Spinal cord (tissue), 9 donors: ENCODE measurements at regions not wholly inside any gene's neighbourhood (a gene's known extent, or its start where the extent isn't known, plus 50 kb on each side); places are given as distances from the start of the nearest gene placed in this dataset.

Source experiments
- DNase-seq, 6 donors: peaks; one replicate each; pipeline versions ENCODE4 v3.0.0 to v3.0.0-alpha.2; 2013 to 2015; ENCODE audit warnings: low spot score in 6 of 6, low read depth in 4 of 6
- H3K27ac ChIP-seq: one replicate; pipeline ENCODE4 v1.5.1; 2013; ENCODE audit warnings: low read depth, low read length, control low read depth
- H3K27me3 ChIP-seq: one replicate; pipeline ENCODE4 v1.6.1; 2013; ENCODE audit warnings: low read length; ENCODE audit not compliant: control insufficient read depth, insufficient read depth
- H3K36me3 ChIP-seq: one replicate; pipeline ENCODE4 v1.6.1; 2013; ENCODE audit warnings: low read length; ENCODE audit not compliant: control insufficient read depth, insufficient read depth
- H3K4me1 ChIP-seq: one replicate; pipeline ENCODE4 v1.6.1; 2013; ENCODE audit warnings: low read length; ENCODE audit not compliant: control insufficient read depth, insufficient read depth
- H3K4me3 ChIP-seq: one replicate; pipeline ENCODE4 v1.5.1; 2013; ENCODE audit warnings: low read depth, low read length, control low read depth
- H3K9me3 ChIP-seq: one replicate; pipeline ENCODE4 v1.6.1; 2013; ENCODE audit warnings: low read length; ENCODE audit not compliant: control insufficient read depth, insufficient read depth
- WGBS: methylation state at CpG from one replicate; pipeline ENCODE4 v1.1.5; 2013; ENCODE audit warnings: missing lambda C conversion rate; ENCODE audit not compliant: insufficient coverage; 5-methylcytosine and 5-hydroxymethylcytosine counted together
- donor health status: healthy.

GRCh38 chr14:53881161-53881871, 75.3 kb downstream of the BMP4 start:
- H3K27ac ChIP-seq, result no peak overlapping the region
- DNase-seq, result no peak

DNA sequence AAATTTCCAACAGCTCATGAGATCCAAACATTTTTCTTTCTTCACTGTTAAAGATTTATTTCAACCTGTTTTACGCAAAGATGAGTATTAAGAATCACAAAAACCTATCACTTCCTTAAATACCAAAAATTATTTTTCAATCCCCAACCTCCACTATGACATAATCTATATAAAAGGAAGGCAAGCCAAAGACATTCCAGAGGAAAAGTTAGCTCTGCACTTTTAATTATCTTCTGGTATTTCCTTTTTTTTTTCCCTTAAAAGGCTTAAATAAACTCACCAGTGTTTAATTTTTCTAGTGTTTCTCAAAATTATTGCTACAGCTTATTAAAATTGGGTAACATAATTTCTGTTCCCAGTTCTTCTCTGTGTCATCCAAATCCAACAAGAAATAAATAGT, 75.9 kb downstream of the BMP4 start:
- Histone ChIP-seq H3K9me3 (no peaks in the 10 kb centered on the region), H3K27ac (no peak overlapping the region), H3K4me3 (no peak overlapping the region), H3K27me3 (no peaks in the 10 kb centered on the region), H3K4me1 (no peaks in the 10 kb centered on the region), H3K36me3 (no peaks in the 10 kb centered on the region)
- no CpG with 5 or more reads among the region's 1 CpG for WGBS
- DNase-seq, result no peak

More at GRCh38 chr14:53881161-53881871, 75.3 kb downstream of the BMP4 start:
- no peak overlapping the region for H3K4me3 ChIP-seq
- no peaks in the 10 kb centered on the region for H3K9me3 ChIP-seq
- no peaks in the 10 kb centered on the region for H3K4me1 ChIP-seq
- no peaks in the 10 kb centered on the region for H3K36me3 ChIP-seq
- H3K27me3 ChIP-seq, result no peaks in the 10 kb centered on the region
- WGBS, result no CpG with 5 or more reads among the region's 4 CpGs

DNA sequence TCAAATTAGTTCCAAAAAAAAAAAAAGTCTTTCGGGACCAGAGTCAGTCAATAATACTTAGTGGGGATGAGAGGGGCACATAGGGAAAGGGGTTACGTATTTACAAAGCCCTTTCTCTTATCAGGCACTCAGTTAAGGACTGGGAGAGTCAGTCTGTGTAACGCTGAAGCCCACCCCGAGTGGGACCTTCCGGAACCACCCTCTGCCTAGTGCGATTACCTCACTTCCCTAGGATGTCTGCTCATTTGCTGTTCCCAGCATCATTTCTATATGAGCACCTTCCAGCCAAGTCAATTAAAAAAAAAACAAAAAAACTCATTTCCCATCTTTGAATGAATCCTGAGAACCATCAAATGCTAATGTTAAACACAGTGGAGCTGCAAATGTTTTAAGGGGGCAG, 76.9 kb downstream of the BMP4 start:
- H3K4me1 ChIP-seq, result no peaks in the 10 kb centered on the region
- H3K36me3 ChIP-seq, result no peaks in the 10 kb centered on the region
- H3K9me3 ChIP-seq, result no peaks in the 10 kb centered on the region
- no peak overlapping the region for H3K4me3 ChIP-seq
- WGBS, result 96% methylated on average over 4 of the region's 6 CpGs
- H3K27me3 ChIP-seq, result no peaks in the 10 kb centered on the region
- no peak for DNase-seq
- H3K27ac ChIP-seq, result no peak overlapping the region

GRCh38 chr14:53879022-53879686, 77.5 kb downstream of the BMP4 start:
- Histone ChIP-seq H3K27me3 (no peaks in the 10 kb centered on the region), H3K4me1 (no peaks in the 10 kb centered on the region), H3K4me3 (no peak overlapping the region), H3K36me3 (no peaks in the 10 kb centered on the region), H3K27ac (no peak overlapping the region), H3K9me3 (no peaks in the 10 kb centered on the region)
- 97% methylated on average over 4 of the region's 8 CpGs for WGBS
- DNase-seq, result no peak

- no peaks in the 10 kb centered on the region for H3K9me3 ChIP-seq
- WGBS, result 100% methylated on average over 2 of the region's 2 CpGs
Measured at GRCh38 chr14:53875324-53875897, 81.2 kb downstream of the BMP4 start.

GRCh38 chr14:53874704-53875103, 81.9 kb downstream of the BMP4 start:
- no peaks in the 10 kb centered on the region for H3K36me3 ChIP-seq
- no peak overlapping the region for H3K27ac ChIP-seq
- H3K4me1 ChIP-seq, result no peaks in the 10 kb centered on the region
- WGBS, result 90% methylated on average over 3 of the region's 3 CpGs
- no peaks in the 10 kb centered on the region for H3K27me3 ChIP-seq
- no peak for DNase-seq
- H3K4me3 ChIP-seq, result no peak overlapping the region
- no peaks in the 10 kb centered on the region for H3K9me3 ChIP-seq

More at GRCh38 chr14:53875324-53875897, 81.2 kb downstream of the BMP4 start:
- H3K36me3 ChIP-seq, result no peaks in the 10 kb centered on the region
- H3K27ac ChIP-seq, result no peak overlapping the region
- H3K27me3 ChIP-seq, result no peaks in the 10 kb centered on the region
- no peak for DNase-seq
- H3K4me1 ChIP-seq, result no peaks in the 10 kb centered on the region
- no peak overlapping the region for H3K4me3 ChIP-seq

- 33% methylated on average over 1 of the region's 1 CpG for WGBS
- Histone ChIP-seq H3K9me3 (no peaks in the 10 kb centered on the region), H3K4me1 (no peaks in the 10 kb centered on the region), H3K27me3 (no peaks in the 10 kb centered on the region), H3K4me3 (no peak overlapping the region), H3K27ac (no peak overlapping the region), H3K36me3 (no peaks in the 10 kb centered on the region)
- DNase-seq, result no peak
Measured at GRCh38 chr14:53872681-53873089, 83.9 kb downstream of the BMP4 start.

DNA sequence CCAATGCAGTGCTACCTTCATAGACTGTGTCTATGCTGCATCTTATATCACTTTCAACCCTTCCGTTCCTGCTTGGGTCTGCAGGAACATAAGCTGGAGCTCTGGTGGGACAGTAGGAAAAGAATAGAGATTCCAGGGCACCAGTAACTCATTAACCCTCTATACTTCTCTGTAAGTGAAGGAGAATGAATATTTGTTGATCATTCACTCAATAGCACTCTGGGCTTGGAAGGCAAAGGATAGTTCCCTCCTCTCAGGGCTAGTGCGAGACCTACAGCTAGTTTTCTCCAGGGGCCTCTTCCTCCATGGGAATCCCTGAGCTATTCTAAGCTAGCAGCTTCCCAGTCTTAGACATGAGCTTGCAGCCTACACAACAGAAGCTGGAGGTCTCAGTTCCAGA, 84.7 kb downstream of the BMP4 start:
- DNase-seq, result no peak
- 80% methylated on average over 1 of the region's 2 CpGs for WGBS
- no peaks in the 10 kb centered on the region for H3K9me3 ChIP-seq

DNA sequence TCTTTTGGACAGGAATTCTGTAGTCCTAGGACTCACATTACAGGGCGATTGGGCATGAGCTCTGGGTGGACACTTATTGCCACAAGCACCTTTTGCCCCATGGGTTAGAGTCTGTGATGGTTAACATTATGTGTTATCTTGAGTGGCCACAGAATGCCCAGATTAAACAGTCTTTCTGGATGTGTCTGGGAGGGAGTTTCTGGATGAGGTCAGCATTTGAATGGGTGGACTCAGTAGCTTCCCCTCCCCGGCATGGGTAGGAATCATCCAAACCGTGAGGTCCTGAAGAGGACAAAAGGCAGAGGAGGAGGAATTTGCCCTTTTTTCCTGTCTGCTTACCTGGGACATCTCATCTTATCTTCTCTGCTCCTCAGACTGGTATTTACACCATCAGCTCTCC, 85.6 kb downstream of the BMP4 start:
- H3K27me3 ChIP-seq, result no peaks in the 10 kb centered on the region
- H3K36me3 ChIP-seq, result no peaks in the 10 kb centered on the region
- H3K4me3 ChIP-seq, result no peak overlapping the region
- H3K4me1 ChIP-seq, result no peaks in the 10 kb centered on the region
- no peaks in the 10 kb centered on the region for H3K9me3 ChIP-seq
- H3K27ac ChIP-seq, result no peak overlapping the region
- no peak for DNase-seq
- WGBS, result 93% methylated on average over 3 of the region's 3 CpGs

More for the DNA sequence above, 84.7 kb downstream of the BMP4 start:
- Histone ChIP-seq H3K27me3 (no peaks in the 10 kb centered on the region), H3K4me3 (no peak overlapping the region), H3K4me1 (no peaks in the 10 kb centered on the region), H3K27ac (no peak overlapping the region), H3K36me3 (no peaks in the 10 kb centered on the region)

DNA sequence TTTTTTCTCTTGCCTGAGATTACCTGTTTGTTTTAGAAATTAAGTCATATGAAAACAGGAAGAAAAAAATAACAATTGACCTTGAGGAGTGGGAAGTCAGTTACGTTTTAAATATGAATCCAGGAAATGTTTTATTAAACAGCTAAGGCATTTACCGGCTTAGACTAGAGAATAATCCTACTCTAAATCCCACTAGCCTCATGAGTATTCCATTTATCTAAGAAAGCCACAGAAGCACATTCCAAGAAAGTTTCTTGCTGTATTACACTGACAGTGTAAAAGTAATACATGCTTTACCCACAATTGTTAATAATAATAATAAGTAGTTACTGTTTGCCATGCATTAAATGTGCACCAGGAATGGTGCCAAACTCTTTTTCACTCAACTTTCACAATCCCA, 90.9 kb downstream of the BMP4 start:
- DNase-seq, result no peak
- no CpG with 5 or more reads among the region's 2 CpGs for WGBS

More for the DNA sequence above, 90.9 kb downstream of the BMP4 start:
- Histone ChIP-seq H3K4me3 (no peak overlapping the region), H3K27me3 (no peaks in the 10 kb centered on the region), H3K36me3 (no peaks in the 10 kb centered on the region), H3K27ac (no peak overlapping the region), H3K9me3 (no peaks in the 10 kb centered on the region), H3K4me1 (no peaks in the 10 kb centered on the region)
